HCT116 (cell line): ENCODE measurements at regions not wholly inside any gene's neighbourhood (a gene's known extent, or its start where the extent isn't known, plus 50 kb on each side); places are given as distances from the start of the nearest gene placed in this dataset.

Source experiments
- ATAC-seq: fragments of 200-7000 bp; cut with Tn5 transposase; 2 replicates; pipeline ENCODE4 v1.9.1; 2020; ENCODE audit warnings: mild to moderate bottlenecking, moderate library complexity
- BruUV-seq: library from RNA; stranded (reverse); fragments of 400-500 nt; replicated peaks from 2 replicates; lab custom pipeline; 2021; lab: Mats Ljungman, UMichigan
- CTCF ChIA-PET: fragments of 300-600 bp; sonication (Branson Sonifier 250); formaldehyde crosslinking; loops from one replicate; lab custom pipeline; 2021; ENCODE audit warnings: antibody characterized with exemption; lab: Charles Lee
- POLR2A ChIA-PET: fragments of 300-600, 350-600 bp; sonication (Branson Sonifier 250); formaldehyde crosslinking; loops from one replicate; lab custom pipeline; 2021; ENCODE audit warnings: antibody characterized with exemption; lab: Charles Lee
- RAD21 ChIA-PET, 2 experiments: fragments of 300-600 bp; sonication (Branson Sonifier 250); formaldehyde crosslinking; loops; one replicate each; lab custom pipeline; 2023; ENCODE audit warnings: low total read pairs in 2 of 2; ENCODE audit not compliant: uncharacterized antibody in 2 of 2, unreplicated experiment in 2 of 2, low non-redundant PET in 1 of 2; lab: Charles Lee
- DNase-seq: peaks from one replicate; pipeline ENCODE4 v3.0.0-alpha.2; 2010; ENCODE audit warnings: low read depth, low spot score
- H2AFZ ChIP-seq: fragments of 200-600 bp; shearing (Covaris generic), sonication (generic); 2 replicates; pipeline ENCODE4 v1.6.1; 2017; ENCODE audit warnings: low read depth, mixed run types, mixed read lengths, antibody characterized with exemption, low read length; ENCODE audit not compliant: poor library complexity, severe bottlenecking
- H3K27ac ChIP-seq: 2 replicates; pipeline ENCODE4 v1.5.1; 2012; ENCODE audit warnings: low read depth, low read length
- H3K27me3 ChIP-seq: fragments of 200-600 bp; sonication (generic); 2 replicates; pipeline ENCODE4 v1.6.1; 2016; ENCODE audit warnings: mixed run types, low read length, mixed read lengths; ENCODE audit not compliant: insufficient read depth
- H3K36me3 ChIP-seq, 2 experiments: fragments of 200-500 bp in 1 of 2; fragments of 200-600 bp in 1 of 2; sonication (Bioruptor generic) in 1 of 2; sonication (generic) in 1 of 2; 2 replicates each; pipeline versions ENCODE4 v1.5.1 to v1.6.1; 2014 to 2016; ENCODE audit warnings: low read length in 2 of 2, inconsistent platforms in 1 of 2, mixed read lengths in 1 of 2, mixed run types in 1 of 2; ENCODE audit not compliant: insufficient read depth in 2 of 2, control insufficient read depth in 1 of 2
- H3K4me1 ChIP-seq, 2 experiments: fragments of 200-600 bp in 1 of 2; sonication (generic) in 1 of 2; 2 replicates each; pipeline versions ENCODE4 v1.5.1 to v1.6.1; 2012 to 2017; ENCODE audit warnings: low read length in 2 of 2, inconsistent platforms in 1 of 2, mild to moderate bottlenecking in 1 of 2, mixed read lengths in 1 of 2, mixed run types in 1 of 2, moderate library complexity in 1 of 2; ENCODE audit not compliant: insufficient read depth in 2 of 2, control insufficient read depth in 1 of 2
- H3K4me2 ChIP-seq: fragments of 200-600 bp; sonication (generic); 2 replicates; pipeline ENCODE4 v1.6.1; 2017; ENCODE audit warnings: mixed run types, low read length, mixed read lengths
- H3K4me3 ChIP-seq, 2 experiments: fragments of 200-600 bp in 1 of 2; sonication (generic) in 1 of 2; replicated peaks in 1 of 2; 2 replicates each; pipeline ENCODE4 v1.5.1; 2011 to 2016; ENCODE audit warnings: low read length in 2 of 2, control low read depth in 1 of 2, low read depth in 1 of 2, mild to moderate bottlenecking in 1 of 2, mixed read lengths in 1 of 2, mixed run types in 1 of 2
- H3K79me2 ChIP-seq: fragments of 200-600 bp; sonication (generic); 2 replicates; pipeline ENCODE4 v1.6.1; 2017; ENCODE audit warnings: mild to moderate bottlenecking, mixed run types, low read length, moderate library complexity, mixed read lengths; ENCODE audit not compliant: insufficient read depth
- H3K9ac ChIP-seq: fragments of 200-600 bp; sonication (generic); 2 replicates; pipeline ENCODE4 v1.6.1; 2016; ENCODE audit warnings: low read length, mixed read lengths
- H3K9me2 ChIP-seq: fragments of 200-600 bp; sonication (generic), shearing (Covaris generic); 2 replicates; pipeline ENCODE4 v1.6.1; 2017; ENCODE audit warnings: mixed run types, mild to moderate bottlenecking, moderate library complexity; ENCODE audit not compliant: insufficient read depth
- H3K9me3 ChIP-seq, 2 experiments: fragments of 200-500 bp in 1 of 2; fragments of 200-600 bp in 1 of 2; sonication (Bioruptor generic) in 1 of 2; sonication (generic) in 1 of 2; 2 replicates each; pipeline ENCODE4 v1.6.1; 2014 to 2017; ENCODE audit warnings: low read length in 2 of 2, mixed read lengths in 2 of 2, inconsistent platforms in 1 of 2, low read depth in 1 of 2, mild to moderate bottlenecking in 1 of 2, mixed run types in 1 of 2, moderate library complexity in 1 of 2; ENCODE audit not compliant: control insufficient read depth in 1 of 2, insufficient read depth in 1 of 2
- H4K20me1 ChIP-seq: fragments of 200-600 bp; sonication (generic), shearing (Covaris generic); 2 replicates; pipeline ENCODE4 v1.6.1; 2017; ENCODE audit warnings: mixed run types, mild to moderate bottlenecking, moderate library complexity; ENCODE audit not compliant: insufficient read depth
- CTCF ChIP-seq, 3 experiments: fragments of 200-600 bp in 1 of 3; sonication (generic) in 1 of 3; IDR thresholded peaks in 2 of 3; conservative IDR thresholded peaks in 1 of 3; 2 replicates each; pipeline ENCODE4 v1.5.1; 2012 to 2017; ENCODE audit warnings: low read depth in 2 of 3, low read length in 2 of 3, antibody characterized with exemption in 1 of 3, borderline replicate concordance in 1 of 3, control low read depth in 1 of 3, mild to moderate bottlenecking in 1 of 3, mixed read lengths in 1 of 3, mixed run types in 1 of 3, moderate library complexity in 1 of 3; ENCODE audit not compliant: insufficient read depth in 1 of 3
- EZH2 ChIP-seq: fragments of 200-600 bp; sonication (generic); IDR thresholded peaks from 2 replicates; pipeline ENCODE4 v1.6.1; 2017; ENCODE audit warnings: antibody characterized with exemption, mixed run types
- FOSL1 ChIP-seq: IDR thresholded peaks from 2 replicates; pipeline ENCODE4 v1.6.1; 2012; ENCODE audit warnings: low read depth
- POLR2AphosphoS5 ChIP-seq: IDR thresholded peaks from 2 replicates; pipeline ENCODE4 v1.6.1; 2011; ENCODE audit warnings: mild to moderate bottlenecking, low read depth, low read length, moderate library complexity
- RAD21 ChIP-seq: IDR thresholded peaks from 2 replicates; pipeline ENCODE4 v1.6.1; 2012; ENCODE audit warnings: low read depth, mild to moderate bottlenecking
- SP1 ChIP-seq: IDR thresholded peaks from 2 replicates; pipeline ENCODE4 v1.6.1; 2012; ENCODE audit warnings: low read depth
- SRF ChIP-seq: IDR thresholded peaks from 2 replicates; pipeline ENCODE4 v1.6.1; 2012; ENCODE audit warnings: low read depth
- TCF7L2 ChIP-seq: IDR thresholded peaks from 2 replicates; pipeline ENCODE4 v1.7.0; 2011; ENCODE audit warnings: borderline replicate concordance, inconsistent platforms; ENCODE audit not compliant: insufficient read depth, insufficient read length; ENCODE audit errors: extremely low read depth
- ZFX ChIP-seq: fragments of 450-650 bp; IDR thresholded peaks from 2 replicates; pipeline ENCODE4 v1.6.1; 2017
- ZNF274 ChIP-seq: fragments of 200-500 bp; sonication (Bioruptor generic); IDR thresholded peaks from 2 replicates; pipeline ENCODE4 v1.6.1; 2014; ENCODE audit warnings: mild to moderate bottlenecking, low read depth, low read length, inconsistent platforms
- intact Hi-C: fragments of 100-400 bp; cut with micrococcal nuclease; formaldehyde crosslinking; loops from 2 replicates; pipeline ENCODE4 v1.10.0; 2022

- TF ChIP-seq TCF7L2, result peak; percentile 63
- TF ChIP-seq SRF, result peak; percentile 81
- peak; percentile 96 for TF ChIP-seq SP1
- TF ChIP-seq ZFX, result no peak
Measured at GRCh38 chr12:127052511-127053232, 1214.3 kb upstream of the TMEM132C start (continued).

- Histone ChIP-seq H3K79me2 (0 out of 2 replicates have a peak, but pooled peaks cover 5% of the 10 kb centered on the region), H3K4me1 (peaks cover 38 to 71% of the 10 kb centered on the region in 2 experiments), H2AFZ (no peak overlapping the region), H3K4me3 (no peak overlapping the region), H4K20me1 (no peaks in the 10 kb centered on the region), H3K27ac (no peak overlapping the region), H3K4me2 (peak overlapping the region; percentile 82), H3K9me2 (no peaks in the 10 kb centered on the region), H3K27me3 (no peaks in the 10 kb centered on the region), H3K9me3 (peaks cover 0 to 11% of the 10 kb centered on the region in 2 experiments; a peak in 1 of 4 replicates), H3K36me3 (0 out of 4 replicates have a peak, but pooled peaks cover 0 to 4% of the 10 kb centered on the region in 2 experiments), H3K9ac (peak overlapping the region; percentile 2; the same call in 1 of the 2 replicates)
- ChIA-PET CTCF (no interaction called here), RAD21 (no interaction called here), POLR2A (no interaction called here)
- intact Hi-C loops, result no loop called here
- DNase-seq, result no peak
- TF ChIP-seq FOSL1 (no peak), ZNF274 (no peak), TCF7L2 (no peak), CTCF (IDR thresholded peaks at IDR 0.05 in 2 of 3, conservative IDR thresholded peaks at IDR 0.05 in 1 of 3; ENCODE audit: borderline replicate concordance in 1 of 3, insufficient read depth in 1 of 3, low read depth in 2 of 3, low read length in 2 of 3) (no peak), POLR2AphosphoS5 (no peak), SP1 (no peak), EZH2 (no peak), RAD21 (no peak), SRF (no peak)
- no peak for ATAC-seq
- no TSS peak for BruUV-seq
Measured at GRCh38 chr12:127054531-127054930, 1212.4 kb upstream of the TMEM132C start.
